H1 (cell line): ENCODE measurements at regions not wholly inside any gene's neighbourhood (a gene's known extent, or its start where the extent isn't known, plus 50 kb on each side); places are given as distances from the start of the nearest gene placed in this dataset.

ENCODE experiments used
- CTCF ChIA-PET: fragments of 300-600 bp; sonication (Branson Sonifier 250); formaldehyde crosslinking; loops from one replicate; lab custom pipeline; 2021; ENCODE audit not compliant: partially characterized antibody; lab: Charles Lee
- POLR2A ChIA-PET: fragments of 300-600 bp; sonication (Branson Sonifier 250); formaldehyde crosslinking; loops from one replicate; lab custom pipeline; 2021; ENCODE audit warnings: inconsistent platforms; ENCODE audit not compliant: partially characterized antibody; lab: Charles Lee
- DNase-seq, 2 experiments: peaks; one replicate each; pipeline versions ENCODE4 v3.0.0 to v3.0.0-alpha.2; 2010 to 2022; ENCODE audit warnings: low spot score in 2 of 2, low read depth in 1 of 2, mixed read lengths in 1 of 2
- FAIRE-seq: peaks from 2 replicates; lab custom pipeline; 2011; peaks lifted over from hg19 to GRCh38; lab: Jason Lieb, UNC
- H2AFZ ChIP-seq: 2 replicates; pipeline ENCODE4 v1.8.1; 2012; ENCODE audit warnings: low read length, inconsistent platforms
- H2AK5ac ChIP-seq: 2 replicates; pipeline ENCODE4 v1.6.1; 2013; ENCODE audit warnings: low read depth, low read length
- H2BK120ac ChIP-seq: replicated peaks from 2 replicates; pipeline ENCODE3; 2013; ENCODE audit warnings: low read depth, low read length, inconsistent platforms
- H2BK12ac ChIP-seq: 2 replicates; pipeline ENCODE4 v1.6.1; 2013; ENCODE audit warnings: low read depth, low read length
- H2BK15ac ChIP-seq: 2 replicates; pipeline ENCODE4 v1.6.1; 2013; ENCODE audit warnings: low read length
- H2BK20ac ChIP-seq: 2 replicates; pipeline ENCODE4 v1.6.1; 2013; ENCODE audit warnings: low read length
- H2BK5ac ChIP-seq: 2 replicates; pipeline ENCODE4 v1.6.1; 2013; ENCODE audit warnings: low read depth, low read length
- H3K14ac ChIP-seq: 2 replicates; pipeline ENCODE4 v1.6.1; 2013; ENCODE audit warnings: inconsistent platforms; ENCODE audit not compliant: insufficient read length
- H3K18ac ChIP-seq: 2 replicates; pipeline ENCODE4 v1.6.1; 2013; ENCODE audit warnings: low read length; ENCODE audit errors: extremely low read depth
- H3K23ac ChIP-seq: 2 replicates; pipeline ENCODE4 v1.6.1; 2013; ENCODE audit warnings: inconsistent platforms; ENCODE audit not compliant: insufficient read length
- H3K23me2 ChIP-seq: 2 replicates; pipeline ENCODE4 v1.6.1; 2013; ENCODE audit warnings: low read depth, low read length
- H3K27ac ChIP-seq: 2 replicates; pipeline ENCODE4 v1.6.1; 2011; ENCODE audit warnings: low read depth, low read length, inconsistent platforms
- H3K27me3 ChIP-seq, 4 experiments: replicated peaks in 1 of 4; 1 replicate in 1 of 4; 2 replicates in 3 of 4; pipeline versions ENCODE4 v1.6.1 to v1.8.1; 2011 to 2013; ENCODE audit warnings: low read length in 3 of 4, mild to moderate bottlenecking in 3 of 4, inconsistent platforms in 2 of 4, mixed read lengths in 2 of 4, moderate library complexity in 1 of 4; ENCODE audit not compliant: control insufficient read depth in 3 of 4, insufficient read depth in 3 of 4; ENCODE audit errors: extremely low read depth in 1 of 4
- H3K36me3 ChIP-seq, 4 experiments: 2 replicates each; pipeline versions ENCODE4 v1.6.1 to v1.8.1; 2011 to 2013; ENCODE audit warnings: mild to moderate bottlenecking in 4 of 4, low read length in 3 of 4, moderate library complexity in 2 of 4, control low read depth in 1 of 4, inconsistent platforms in 1 of 4; ENCODE audit not compliant: insufficient read depth in 4 of 4, control insufficient read depth in 2 of 4
- H3K4ac ChIP-seq: replicated peaks from 2 replicates; pipeline ENCODE3; 2013; ENCODE audit warnings: low read length, low read depth, mixed read lengths, inconsistent platforms; ENCODE audit not compliant: insufficient read length
- H3K4me1 ChIP-seq, 4 experiments: replicated peaks in 1 of 4; 1 replicate in 1 of 4; 2 replicates in 3 of 4; pipeline versions ENCODE4 v1.6.1 to v1.8.1; 2011 to 2013; ENCODE audit warnings: low read length in 3 of 4, inconsistent platforms in 2 of 4, mixed read lengths in 1 of 4; ENCODE audit not compliant: insufficient read depth in 4 of 4, control insufficient read depth in 3 of 4
- H3K4me2 ChIP-seq, 2 experiments: 2 replicates each; pipeline versions ENCODE4 v1.6.1 to v1.8.1; 2011 to 2013; ENCODE audit warnings: low read depth in 2 of 2, low read length in 2 of 2, control low read depth in 1 of 2, inconsistent platforms in 1 of 2, mild to moderate bottlenecking in 1 of 2; ENCODE audit not compliant: insufficient read depth in 1 of 2
- H3K4me3 ChIP-seq, 4 experiments: fragments of 200-600, 300-600 bp in 1 of 4; sonication (generic), shearing (Covaris generic), sonication (Bioruptor Twin) in 1 of 4; 2 replicates each; pipeline versions ENCODE4 v1.5.1 to v1.8.1; 2011 to 2016; ENCODE audit warnings: low read length in 4 of 4, low read depth in 3 of 4, control low read depth in 2 of 4, inconsistent platforms in 2 of 4, mild to moderate bottlenecking in 2 of 4, mixed read lengths in 1 of 4, moderate library complexity in 1 of 4; ENCODE audit not compliant: insufficient read depth in 2 of 4; ENCODE audit errors: extremely low read depth in 1 of 4
- H3K56ac ChIP-seq: replicated peaks from 2 replicates; pipeline ENCODE3; 2013; ENCODE audit warnings: low read depth, mild to moderate bottlenecking, mixed read lengths, low read length, inconsistent platforms; ENCODE audit not compliant: insufficient read length
- H3K79me1 ChIP-seq: 2 replicates; pipeline ENCODE4 v1.6.1; 2013; ENCODE audit warnings: low read depth, low read length, control low read depth
- H3K79me2 ChIP-seq, 2 experiments: 2 replicates each; pipeline versions ENCODE4 v1.6.1 to v1.8.1; 2012 to 2013; ENCODE audit warnings: low read length in 2 of 2, mild to moderate bottlenecking in 2 of 2, inconsistent platforms in 1 of 2; ENCODE audit not compliant: insufficient read depth in 2 of 2, control insufficient read depth in 1 of 2
- H3K9ac ChIP-seq, 4 experiments: replicated peaks in 1 of 4; 1 replicate in 1 of 4; 2 replicates in 3 of 4; pipeline versions ENCODE4 v1.6.1 to v1.8.1; 2011 to 2013; ENCODE audit warnings: low read depth in 3 of 4, low read length in 3 of 4, control low read depth in 2 of 4, mild to moderate bottlenecking in 2 of 4, moderate library complexity in 2 of 4, inconsistent platforms in 1 of 4; ENCODE audit errors: extremely low read depth in 1 of 4
- H3K9me3 ChIP-seq, 2 experiments: 2 replicates each; pipeline versions ENCODE4 v1.6.1 to v1.8.1; 2012 to 2013; ENCODE audit warnings: mild to moderate bottlenecking in 2 of 2, moderate library complexity in 2 of 2, control low read depth in 1 of 2, inconsistent platforms in 1 of 2, low read depth in 1 of 2, low read length in 1 of 2, mixed read lengths in 1 of 2; ENCODE audit not compliant: insufficient read depth in 2 of 2
- H4K20me1 ChIP-seq, 2 experiments: replicated peaks in 1 of 2; 2 replicates each; pipeline versions ENCODE3 to v1.8.1; 2011 to 2013; ENCODE audit warnings: inconsistent platforms in 2 of 2, low read length in 2 of 2, mild to moderate bottlenecking in 1 of 2; ENCODE audit not compliant: insufficient read depth in 2 of 2, control insufficient read depth in 1 of 2
- H4K5ac ChIP-seq: 2 replicates; pipeline ENCODE4 v1.6.1; 2013; ENCODE audit warnings: low read length, low read depth, mixed read lengths, inconsistent platforms; ENCODE audit not compliant: insufficient read length
- H4K8ac ChIP-seq: 2 replicates; pipeline ENCODE4 v1.8.0; 2013; ENCODE audit warnings: mild to moderate bottlenecking, moderate library complexity, low read length, inconsistent platforms; ENCODE audit not compliant: insufficient read depth; ENCODE audit errors: extremely low read depth
- H4K91ac ChIP-seq: replicated peaks from 2 replicates; pipeline ENCODE3; 2013; ENCODE audit warnings: low read length, mixed read lengths, inconsistent platforms; ENCODE audit not compliant: insufficient read length
- CEBPB ChIP-seq: IDR thresholded peaks from 2 replicates; pipeline ENCODE4 v1.6.1; 2012; ENCODE audit warnings: low read depth, low read length
- CREB1 ChIP-seq: IDR thresholded peaks from 2 replicates; pipeline ENCODE4 v1.6.1; 2012; ENCODE audit warnings: inconsistent platforms
- WGBS, 2 experiments: shearing (Covaris generic) in 1 of 2; methylation state at CpG; one replicate each; pipeline versions ENCODE4 v1.1.6 to v1.1.7; 2013 to 2015; ENCODE audit warnings: low lambda C conversion rate in 2 of 2, mixed read lengths in 2 of 2, inconsistent platforms in 1 of 2, low coverage in 1 of 2, missing lambda C conversion rate in 1 of 2; ENCODE audit not compliant: insufficient replicate concordance in 2 of 2, insufficient coverage in 1 of 2, insufficient read length in 1 of 2; ENCODE audit errors: extremely low coverage in 1 of 2, missing lambda C conversion rate in 1 of 2; 5-methylcytosine and 5-hydroxymethylcytosine counted together

DNA sequence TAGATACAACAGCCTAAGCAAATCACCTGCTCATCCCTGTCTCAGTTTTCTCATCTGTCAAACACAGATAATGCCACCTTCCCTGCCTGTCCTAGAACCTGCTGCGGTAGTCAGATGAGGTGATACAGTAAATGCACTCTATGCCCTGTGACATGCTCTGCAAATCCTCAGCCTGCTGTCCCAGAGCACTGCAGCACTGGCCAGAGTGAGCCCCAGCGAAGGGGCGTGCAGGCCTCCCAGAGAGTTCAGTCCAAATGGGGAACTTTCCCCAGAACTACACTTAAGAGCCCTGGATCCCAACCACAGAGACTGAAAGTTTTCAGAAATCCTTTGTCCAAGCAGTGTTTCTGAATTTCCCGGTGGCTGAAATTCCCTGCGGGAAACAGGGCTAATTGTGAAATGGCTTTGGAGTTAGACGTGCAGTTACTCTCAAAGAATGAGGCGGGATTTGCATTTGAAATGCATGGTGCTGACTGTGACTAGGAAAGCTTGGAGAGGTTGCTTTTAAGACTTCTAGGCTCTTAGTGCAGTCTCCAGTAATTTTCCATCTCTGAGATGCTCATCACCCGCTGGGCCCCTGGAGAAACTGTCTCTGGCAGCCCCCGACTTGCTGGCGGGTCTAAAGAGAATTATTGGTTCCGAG lies 206.5 kb upstream of the AJAP1 start:
- H2AK5ac ChIP-seq = no peak overlapping the region; the same call in 1 of the 2 replicates
- peak overlapping the region; percentile 89 for H2BK120ac ChIP-seq
- H3K27ac ChIP-seq = no peak overlapping the region
- H3K79me2 ChIP-seq = no peaks in the 10 kb centered on the region
- H3K27me3 ChIP-seq = no peaks in the 10 kb centered on the region
- peaks cover 3 to 12% of the 10 kb centered on the region in 2 experiments; a peak in 2 of 4 replicates for H3K9me3 ChIP-seq
- no peak for FAIRE-seq
- no peak overlapping the region for H3K23ac ChIP-seq
- H4K8ac ChIP-seq = peak overlapping the region; percentile 68; the same call in 1 of the 2 replicates
- H3K23me2 ChIP-seq = no peaks in the 10 kb centered on the region
- DNase-seq = peak in 1 of 2 experiments; percentile 56
- no peaks in the 10 kb centered on the region for H4K20me1 ChIP-seq
- peak overlapping the region; percentile 83 for H2BK5ac ChIP-seq
- peak overlapping the region; percentile 8 to 52 for H3K4me2 ChIP-seq
- no peak overlapping the region for H3K14ac ChIP-seq
- TF ChIP-seq CREB1 = no peak
- TF ChIP-seq CEBPB = peak; percentile 30; the same call in 1 of the 2 replicates
- no peaks in the 10 kb centered on the region for H3K79me1 ChIP-seq
- no peak overlapping the region for H2AFZ ChIP-seq
- H4K5ac ChIP-seq = no peak overlapping the region
- H3K56ac ChIP-seq = no peak overlapping the region
- H3K9ac ChIP-seq = no peak overlapping the region
- no peaks in the 10 kb centered on the region for H3K36me3 ChIP-seq
- ChIA-PET CTCF (no interaction called here), POLR2A (no interaction called here)
- H2BK20ac ChIP-seq = peak overlapping the region; percentile 97
- peaks cover 0 to 7% (median 2%) of the 10 kb centered on the region in 4 experiments; a peak in 4 of 7 replicates for H3K4me1 ChIP-seq
- peak overlapping the region; percentile 90 for H4K91ac ChIP-seq
- peak overlapping the region; percentile 60 for H3K18ac ChIP-seq
- no peak overlapping the region; the same call in 1 of the 2 replicates for H2BK15ac ChIP-seq
- H3K4me3 ChIP-seq = peak overlapping the region in 1 of 4 experiments; percentile 27; a peak in 1 of 8 replicates
- H3K4ac ChIP-seq = peak overlapping the region; percentile 36
- H2BK12ac ChIP-seq = peak overlapping the region; percentile 75; the same call in 1 of the 2 replicates
- WGBS, 2 experiments = 36% methylated on average over 11 of the region's 11 CpGs; no CpG with 5 or more reads in 1 of the 2 experiments
